ENCODE measurements at regions not wholly inside any gene's neighbourhood (a gene's known extent, or its start where the extent isn't known, plus 50 kb on each side); places are given as distances from the start of the nearest gene placed in this dataset.
"Not testable (repeated sequence)": the region's sequence is repeated elsewhere in the genome, so short reads cannot be mapped to it uniquely, and the experiment has no call there.

GRCh38 chr7:82559193-82559805 lies 115.7 kb upstream of the CACNA2D1 start:
- no peak for DNase-seq

- DNase-seq, result no peak
Measured at GRCh38 chr7:82549616-82550285, 106.2 kb upstream of the CACNA2D1 start.

GRCh38 chr7:82548141-82548688 lies 104.6 kb upstream of the CACNA2D1 start:
- no peak for DNase-seq

GRCh38 chr7:82542665-82543064 lies 99.1 kb upstream of the CACNA2D1 start:
- DNase-seq, result no peak

- DNase-seq, result no peak
Measured at GRCh38 chr7:82539969-82540368, 96.4 kb upstream of the CACNA2D1 start.

- DNase-seq, result no peak
Measured at GRCh38 chr7:82534684-82535083, 91.1 kb upstream of the CACNA2D1 start.

- no peak for DNase-seq
Measured at GRCh38 chr7:82530361-82530760, 86.8 kb upstream of the CACNA2D1 start.

- DNase-seq, result no peak
Measured at GRCh38 chr7:82528577-82529310, 85.2 kb upstream of the CACNA2D1 start.

- no peak for DNase-seq
Measured at GRCh38 chr7:82527851-82528250, 84.3 kb upstream of the CACNA2D1 start.

- no peak for DNase-seq
Measured at GRCh38 chr7:82521906-82522445, 78.4 kb upstream of the CACNA2D1 start.

- no peak for DNase-seq
Measured at GRCh38 chr7:82517050-82517449, 73.5 kb upstream of the CACNA2D1 start.

GRCh38 chr7:82511542-82511941 lies 68.0 kb upstream of the CACNA2D1 start:
- DNase-seq, result no peak

- no peak for DNase-seq
Measured at GRCh38 chr7:82507976-82508677, 64.5 kb upstream of the CACNA2D1 start.

GRCh38 chr7:82507365-82507975 lies 63.9 kb upstream of the CACNA2D1 start:
- no peak for DNase-seq

GRCh38 chr7:82506702-82507101 lies 63.1 kb upstream of the CACNA2D1 start:
- no peak for DNase-seq

- DNase-seq, result no peak
Measured at GRCh38 chr7:82506208-82506607, 62.6 kb upstream of the CACNA2D1 start.

- DNase-seq, result no peak
Measured at GRCh38 chr7:82501346-82501745, 57.8 kb upstream of the CACNA2D1 start.

GRCh38 chr7:82499546-82499945 lies 56.0 kb upstream of the CACNA2D1 start:
- not testable (repeated sequence) for DNase-seq

GRCh38 chr7:82494420-82494819 lies 50.8 kb upstream of the CACNA2D1 start:
- DNase-seq, result no peak

All from stimulated activated CD4-positive, alpha-beta T cell treated with anti-CD3 and anti-CD28 coated beads, Interleukin-15, amount 100 ng/mL, for 24 hours (primary cell).